PC-9 (cell line): ENCODE measurements at regions not wholly inside any gene's neighbourhood (a gene's known extent, or its start where the extent isn't known, plus 50 kb on each side); places are given as distances from the start of the nearest gene placed in this dataset.

Experiments
- BruUV-seq: library from RNA; stranded (reverse); fragments of 400-500 nt; replicated peaks from 2 replicates; lab custom pipeline; 2021; lab: Mats Ljungman, UMichigan
- CTCF ChIA-PET: fragments of 300-600 bp; sonication (Branson Sonifier 250); formaldehyde crosslinking; loops from one replicate; lab custom pipeline; 2022; ENCODE audit warnings: antibody characterized with exemption; lab: Charles Lee
- POLR2A ChIA-PET: fragments of 300-600 bp; sonication (Branson Sonifier 250); formaldehyde crosslinking; loops from one replicate; lab custom pipeline; 2022; ENCODE audit warnings: antibody characterized with exemption; ENCODE audit not compliant: unreplicated experiment; lab: Charles Lee
- DNase-seq, 2 experiments: peaks; one replicate each; pipeline versions ENCODE4 v3.0.0 to v3.0.0-alpha.2; 2015 to 2022; ENCODE audit warnings: mixed read lengths in 1 of 2
- H2AFZ ChIP-seq: fragments of 200-600 bp; sonication (generic); 2 replicates; pipeline ENCODE4 v1.8.1; 2017; ENCODE audit warnings: antibody characterized with exemption
- H3F3A ChIP-seq: fragments of 200-600 bp; sonication (generic); 2 replicates; pipeline ENCODE4 v1.8.1; 2017; ENCODE audit warnings: antibody characterized with exemption, mild to moderate bottlenecking, low read depth; ENCODE audit not compliant: insufficient read depth
- H3K27ac ChIP-seq: fragments of 200-600 bp; sonication (generic); 2 replicates; pipeline ENCODE4 v1.6.1; 2016; ENCODE audit warnings: mixed run types
- H3K27me3 ChIP-seq: fragments of 200-600 bp; sonication (generic); 2 replicates; pipeline ENCODE4 v1.6.1; 2016; ENCODE audit warnings: low read depth, mixed run types; ENCODE audit not compliant: insufficient read depth
- H3K36me3 ChIP-seq: fragments of 200-600 bp; sonication (generic); 2 replicates; pipeline ENCODE4 v1.6.1; 2016; ENCODE audit warnings: low read depth, mixed run types
- H3K4me1 ChIP-seq: fragments of 200-600 bp; sonication (generic); replicated peaks from 2 replicates; pipeline ENCODE4 v1.6.1; 2016; ENCODE audit warnings: mixed run types; ENCODE audit not compliant: insufficient read depth
- H3K4me2 ChIP-seq: fragments of 200-600 bp; sonication (generic); 2 replicates; pipeline ENCODE4 v1.6.1; 2017; ENCODE audit warnings: mixed run types
- H3K4me3 ChIP-seq: fragments of 200-600 bp; sonication (generic); 2 replicates; pipeline ENCODE4 v1.6.1; 2016; ENCODE audit warnings: mixed run types
- H3K79me2 ChIP-seq: fragments of 200-600 bp; sonication (generic); 2 replicates; pipeline ENCODE4 v1.6.1; 2017; ENCODE audit warnings: low read depth, mixed run types
- H3K9me2 ChIP-seq: fragments of 200-600 bp; sonication (generic); 2 replicates; pipeline ENCODE4 v1.8.1; 2017; ENCODE audit warnings: mild to moderate bottlenecking; ENCODE audit not compliant: insufficient read depth
- H3K9me3 ChIP-seq: fragments of 200-600 bp; sonication (generic); 2 replicates; pipeline ENCODE4 v1.8.1; 2016; ENCODE audit warnings: low read depth; ENCODE audit not compliant: insufficient read depth
- H4K20me1 ChIP-seq: fragments of 200-600 bp; sonication (generic); 2 replicates; pipeline ENCODE4 v1.8.1; 2017; ENCODE audit not compliant: insufficient read depth
- CTCF ChIP-seq: fragments of 200-600 bp; sonication (generic); conservative IDR thresholded peaks from 2 replicates; pipeline ENCODE4 v1.6.1; 2017; ENCODE audit warnings: mixed run types, antibody characterized with exemption, mild to moderate bottlenecking, moderate library complexity
- EZH2 ChIP-seq: fragments of 200-600 bp; sonication (generic); IDR thresholded peaks from 2 replicates; pipeline ENCODE4 v1.8.0; 2017; ENCODE audit warnings: antibody characterized with exemption, low read depth
- intact Hi-C: fragments of 100-400 bp; cut with micrococcal nuclease; formaldehyde crosslinking; loops from one replicate; pipeline ENCODE4 v1.10.0; 2022; ENCODE audit not compliant: unreplicated experiment

GRCh38 chr3:20316238-20316637 lies 130.2 kb upstream of the SGO1 start:
- Histone ChIP-seq H3K79me2 (no peaks in the 10 kb centered on the region), H4K20me1 (no peaks in the 10 kb centered on the region), H3K4me3 (no peak overlapping the region), H3K9me2 (no peaks in the 10 kb centered on the region), H3K9me3 (no peaks in the 10 kb centered on the region), H3F3A (no peaks in the 10 kb centered on the region), H3K4me2 (no peak overlapping the region), H3K36me3 (no peaks in the 10 kb centered on the region), H3K27ac (no peak overlapping the region), H3K27me3 (no peaks in the 10 kb centered on the region), H2AFZ (no peak overlapping the region), H3K4me1 (no peaks in the 10 kb centered on the region)
- intact Hi-C loops: no loop called here
- TF ChIP-seq EZH2 (no peak), CTCF (no peak)
- BruUV-seq: no TSS peak
- CTCF ChIA-PET: no interaction called here
- no peak for DNase-seq
- POLR2A ChIA-PET: no interaction called here

DNA sequence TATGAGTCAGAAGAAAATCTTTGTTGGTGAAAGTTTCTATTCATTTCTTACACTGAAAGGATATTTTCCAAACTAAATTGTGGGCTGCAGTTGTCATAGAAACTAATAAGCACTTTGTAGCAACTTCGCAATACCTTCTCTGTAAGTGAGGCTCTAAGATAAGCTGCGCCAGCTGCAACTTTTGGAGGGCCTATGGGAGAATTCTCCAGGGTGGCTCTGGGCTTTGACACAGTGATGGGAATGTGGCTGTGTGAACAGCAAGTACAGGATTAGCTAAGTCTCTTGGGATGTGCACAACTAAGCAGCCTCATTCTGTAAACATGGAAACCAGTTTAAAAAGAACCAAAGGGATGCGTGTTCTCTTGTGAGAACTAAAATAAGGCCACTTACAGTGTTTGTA lies 124.6 kb upstream of the SGO1 start:
- Histone ChIP-seq H3K36me3 (no peaks in the 10 kb centered on the region), H3K4me2 (no peak overlapping the region), H3K4me3 (no peak overlapping the region), H3F3A (no peaks in the 10 kb centered on the region), H3K4me1 (no peaks in the 10 kb centered on the region), H3K9me2 (no peaks in the 10 kb centered on the region), H2AFZ (no peak overlapping the region), H3K79me2 (no peaks in the 10 kb centered on the region), H3K27ac (no peak overlapping the region), H3K27me3 (no peaks in the 10 kb centered on the region), H4K20me1 (no peaks in the 10 kb centered on the region), H3K9me3 (no peaks in the 10 kb centered on the region)
- ChIA-PET POLR2A (interaction anchor here (0.5 kb wide), 1 partner anchor 13 kb away, joined by 3 read pairs; no protein-coding TSS in a partner anchor), CTCF (no interaction called here)
- BruUV-seq: no TSS peak
- TF ChIP-seq CTCF: no peak
- TF ChIP-seq EZH2: no peak
- no peak for DNase-seq
- intact Hi-C loops: no loop called here

GRCh38 chr3:20307383-20307782 lies 121.4 kb upstream of the SGO1 start:
- Histone ChIP-seq H3K79me2 (no peaks in the 10 kb centered on the region), H3K4me2 (no peak overlapping the region), H3K9me3 (no peaks in the 10 kb centered on the region), H3K4me3 (no peak overlapping the region), H4K20me1 (no peaks in the 10 kb centered on the region), H3K4me1 (no peaks in the 10 kb centered on the region), H3F3A (no peaks in the 10 kb centered on the region), H3K27ac (no peak overlapping the region), H2AFZ (no peak overlapping the region), H3K36me3 (no peaks in the 10 kb centered on the region), H3K9me2 (no peaks in the 10 kb centered on the region), H3K27me3 (no peaks in the 10 kb centered on the region)
- POLR2A ChIA-PET: no interaction called here
- no peak for DNase-seq
- no peak for TF ChIP-seq EZH2
- no peak for TF ChIP-seq CTCF
- intact Hi-C loops: no loop called here
- CTCF ChIA-PET: no interaction called here
- BruUV-seq: no TSS peak
